GM12892 (cell line): ENCODE measurements at regions not wholly inside any gene's neighbourhood (a gene's known extent, or its start where the extent isn't known, plus 50 kb on each side); places are given as distances from the start of the nearest gene placed in this dataset.
"Not testable (repeated sequence)": the region's sequence is repeated elsewhere in the genome, so short reads cannot be mapped to it uniquely, and the experiment has no call there.

ENCODE experiments used
- POLR2A ChIP-seq: IDR thresholded peaks from 2 replicates; pipeline ENCODE4 v1.6.1; 2011; ENCODE audit warnings: low read depth, low read length, control low read depth
- TAF1 ChIP-seq: IDR thresholded peaks from 2 replicates; pipeline ENCODE4 v1.6.1; 2011; ENCODE audit warnings: low read depth, mild to moderate bottlenecking, control low read depth, low read length, borderline replicate concordance

- not testable (repeated sequence) for TF ChIP-seq TAF1, POLR2A
These were observed 172.0 kb downstream of the KLRB1 start for GRCh38 chr12:9435682-9436081.
